ENCODE measurements at regions not wholly inside any gene's neighbourhood (a gene's known extent, or its start where the extent isn't known, plus 50 kb on each side); places are given as distances from the start of the nearest gene placed in this dataset.

DNA sequence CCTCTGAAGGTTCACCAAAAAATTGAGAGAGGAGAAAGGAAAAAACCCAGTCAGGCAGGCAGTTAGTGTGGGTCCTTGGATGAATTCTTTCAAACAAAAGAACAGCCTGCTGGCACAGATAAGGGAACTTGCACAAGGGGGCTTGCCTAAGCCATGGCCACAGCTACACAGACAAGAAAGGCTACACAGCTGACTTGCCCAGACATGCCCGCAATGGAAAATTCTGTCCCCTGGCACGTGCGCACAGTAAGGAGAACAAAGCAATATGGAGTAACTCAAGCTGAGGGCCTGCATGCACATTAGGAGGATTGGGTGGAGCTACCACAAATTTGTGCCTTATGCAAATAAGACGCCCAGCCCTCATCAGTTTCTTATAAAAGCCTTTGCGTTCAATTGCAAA lies 512.5 kb upstream of the HTR2C start:
- TF ChIP-seq, protein P1, sequence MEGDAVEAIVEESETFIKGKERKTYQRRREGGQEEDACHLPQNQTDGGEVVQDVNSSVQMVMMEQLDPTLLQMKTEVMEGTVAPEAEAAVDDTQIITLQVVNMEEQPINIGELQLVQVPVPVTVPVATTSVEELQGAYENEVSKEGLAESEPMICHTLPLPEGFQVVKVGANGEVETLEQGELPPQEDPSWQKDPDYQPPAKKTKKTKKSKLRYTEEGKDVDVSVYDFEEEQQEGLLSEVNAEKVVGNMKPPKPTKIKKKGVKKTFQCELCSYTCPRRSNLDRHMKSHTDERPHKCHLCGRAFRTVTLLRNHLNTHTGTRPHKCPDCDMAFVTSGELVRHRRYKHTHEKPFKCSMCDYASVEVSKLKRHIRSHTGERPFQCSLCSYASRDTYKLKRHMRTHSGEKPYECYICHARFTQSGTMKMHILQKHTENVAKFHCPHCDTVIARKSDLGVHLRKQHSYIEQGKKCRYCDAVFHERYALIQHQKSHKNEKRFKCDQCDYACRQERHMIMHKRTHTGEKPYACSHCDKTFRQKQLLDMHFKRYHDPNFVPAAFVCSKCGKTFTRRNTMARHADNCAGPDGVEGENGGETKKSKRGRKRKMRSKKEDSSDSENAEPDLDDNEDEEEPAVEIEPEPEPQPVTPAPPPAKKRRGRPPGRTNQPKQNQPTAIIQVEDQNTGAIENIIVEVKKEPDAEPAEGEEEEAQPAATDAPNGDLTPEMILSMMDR (conservative IDR thresholded peaks at IDR 0.05; ENCODE audit: low read length), result no peak
- TF ChIP-seq EZH2phosphoT487 (IDR thresholded peaks at IDR 0.05; ENCODE audit: borderline replicate concordance, low read depth, low read length), result no peak

All from OCI-LY7 (cell line).